ENCODE measurements at regions not wholly inside any gene's neighbourhood (a gene's known extent, or its start where the extent isn't known, plus 50 kb on each side); places are given as distances from the start of the nearest gene placed in this dataset.

DNA sequence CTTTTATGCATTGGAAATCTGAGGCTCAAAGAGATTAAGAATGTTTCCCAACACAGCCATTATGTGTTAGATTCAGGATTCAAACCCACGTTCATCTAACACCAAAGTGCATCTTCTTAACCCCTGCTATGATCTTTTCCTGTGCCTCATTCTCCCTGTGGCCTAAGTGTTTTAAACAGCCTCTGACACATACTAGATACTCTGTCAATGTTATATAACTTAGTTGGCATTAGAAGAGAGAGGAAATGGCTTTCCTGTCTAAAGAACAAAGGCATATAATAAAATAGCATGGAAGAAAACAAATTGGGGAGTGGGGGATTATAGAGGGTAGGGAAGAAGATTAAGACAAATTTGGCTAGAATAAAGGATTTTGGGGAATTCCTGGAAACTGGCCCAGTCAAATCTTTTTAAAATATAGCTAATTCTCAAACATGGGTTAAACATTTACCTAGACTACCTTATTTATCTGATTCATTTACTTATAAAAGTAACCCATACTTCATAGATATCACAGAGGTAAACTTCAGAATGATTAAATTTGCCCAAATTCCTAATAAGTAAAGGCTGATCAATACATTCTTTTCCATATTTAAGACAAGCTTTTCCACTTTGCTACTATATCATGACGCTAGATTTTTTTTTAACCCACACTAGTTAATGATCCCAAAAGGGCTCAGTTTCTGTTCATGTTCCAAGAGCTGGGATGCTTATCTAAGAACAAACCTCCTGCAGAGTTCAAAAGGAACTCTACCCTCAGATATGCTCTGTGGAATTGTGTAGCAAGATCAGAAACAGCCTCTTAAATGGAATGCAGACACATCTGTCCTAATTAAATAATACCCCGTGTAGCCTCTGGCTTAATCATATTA is 122.9 kb upstream of the PTPRG start:
- TF ChIP-seq, protein P1, sequence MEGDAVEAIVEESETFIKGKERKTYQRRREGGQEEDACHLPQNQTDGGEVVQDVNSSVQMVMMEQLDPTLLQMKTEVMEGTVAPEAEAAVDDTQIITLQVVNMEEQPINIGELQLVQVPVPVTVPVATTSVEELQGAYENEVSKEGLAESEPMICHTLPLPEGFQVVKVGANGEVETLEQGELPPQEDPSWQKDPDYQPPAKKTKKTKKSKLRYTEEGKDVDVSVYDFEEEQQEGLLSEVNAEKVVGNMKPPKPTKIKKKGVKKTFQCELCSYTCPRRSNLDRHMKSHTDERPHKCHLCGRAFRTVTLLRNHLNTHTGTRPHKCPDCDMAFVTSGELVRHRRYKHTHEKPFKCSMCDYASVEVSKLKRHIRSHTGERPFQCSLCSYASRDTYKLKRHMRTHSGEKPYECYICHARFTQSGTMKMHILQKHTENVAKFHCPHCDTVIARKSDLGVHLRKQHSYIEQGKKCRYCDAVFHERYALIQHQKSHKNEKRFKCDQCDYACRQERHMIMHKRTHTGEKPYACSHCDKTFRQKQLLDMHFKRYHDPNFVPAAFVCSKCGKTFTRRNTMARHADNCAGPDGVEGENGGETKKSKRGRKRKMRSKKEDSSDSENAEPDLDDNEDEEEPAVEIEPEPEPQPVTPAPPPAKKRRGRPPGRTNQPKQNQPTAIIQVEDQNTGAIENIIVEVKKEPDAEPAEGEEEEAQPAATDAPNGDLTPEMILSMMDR (IDR thresholded peaks at IDR 0.05): no peak
- no peak for TF ChIP-seq EP300 (IDR thresholded peaks at IDR 0.05)
